DMS53 (cell line): ENCODE measurements at regions not wholly inside any gene's neighbourhood (a gene's known extent, or its start where the extent isn't known, plus 50 kb on each side); places are given as distances from the start of the nearest gene placed in this dataset.
A peak's percentile ranks its signal among the peaks of the same experiment; 100 is the strongest.

Experiments
- DNase-seq: peaks from one replicate; lab custom pipeline; 2025; lab: John Stamatoyannopoulos, UW

DNA sequence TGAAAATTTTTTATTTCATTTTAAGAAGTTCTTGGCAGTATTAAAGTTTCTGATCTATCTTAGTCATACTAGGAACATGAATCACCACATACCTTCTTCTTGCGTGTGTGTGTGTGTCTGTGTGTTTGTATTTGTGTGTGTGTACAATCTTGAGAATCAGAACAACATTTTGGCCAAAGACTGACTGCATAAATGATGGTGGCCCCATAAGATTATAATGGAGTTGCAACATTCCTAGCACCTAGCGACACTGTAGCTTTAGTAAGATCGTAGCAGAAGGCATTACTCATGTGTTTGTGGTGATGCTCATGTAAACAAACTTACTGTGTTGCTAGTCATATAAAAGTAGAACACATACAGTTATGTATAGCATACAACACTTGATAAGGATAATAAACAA, 205.4 kb downstream of the FAM76B start:
- no peak for DNase-seq

DNA sequence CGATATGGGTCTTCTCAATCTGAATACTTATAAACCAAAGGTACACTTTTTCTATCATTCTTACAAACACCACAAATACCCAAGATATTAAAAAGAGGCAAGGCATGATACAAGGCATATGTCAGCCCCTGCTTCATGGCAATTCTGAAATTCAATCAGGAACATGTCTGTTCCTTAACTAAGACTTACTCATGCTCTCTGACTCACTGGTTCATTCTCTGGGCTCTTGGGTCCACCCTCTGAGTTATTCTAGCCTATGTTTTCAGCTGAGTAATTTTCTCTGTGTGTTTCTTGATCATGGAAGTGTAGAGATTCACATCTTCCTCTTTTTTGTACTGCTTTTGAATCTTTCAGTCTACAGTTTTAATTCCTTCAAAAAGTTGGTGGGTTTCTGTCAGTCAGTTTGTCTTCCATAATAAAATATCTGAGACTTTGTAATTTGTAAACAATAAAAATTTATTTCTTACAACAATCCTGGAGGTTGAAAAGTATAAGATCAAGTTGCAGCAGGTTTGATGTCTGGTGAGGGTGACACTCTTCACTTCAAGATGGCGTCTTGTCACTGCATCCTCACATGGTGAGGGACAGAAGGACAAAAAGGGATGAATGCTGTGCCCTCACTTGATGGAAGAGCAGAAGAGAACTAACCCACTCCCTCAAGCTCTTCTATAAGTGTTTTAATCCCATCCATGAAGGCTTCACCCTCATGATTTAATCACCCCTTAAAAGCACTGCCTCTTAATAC, 211.7 kb downstream of the FAM76B start:
- peak; percentile 57 for DNase-seq

DNA sequence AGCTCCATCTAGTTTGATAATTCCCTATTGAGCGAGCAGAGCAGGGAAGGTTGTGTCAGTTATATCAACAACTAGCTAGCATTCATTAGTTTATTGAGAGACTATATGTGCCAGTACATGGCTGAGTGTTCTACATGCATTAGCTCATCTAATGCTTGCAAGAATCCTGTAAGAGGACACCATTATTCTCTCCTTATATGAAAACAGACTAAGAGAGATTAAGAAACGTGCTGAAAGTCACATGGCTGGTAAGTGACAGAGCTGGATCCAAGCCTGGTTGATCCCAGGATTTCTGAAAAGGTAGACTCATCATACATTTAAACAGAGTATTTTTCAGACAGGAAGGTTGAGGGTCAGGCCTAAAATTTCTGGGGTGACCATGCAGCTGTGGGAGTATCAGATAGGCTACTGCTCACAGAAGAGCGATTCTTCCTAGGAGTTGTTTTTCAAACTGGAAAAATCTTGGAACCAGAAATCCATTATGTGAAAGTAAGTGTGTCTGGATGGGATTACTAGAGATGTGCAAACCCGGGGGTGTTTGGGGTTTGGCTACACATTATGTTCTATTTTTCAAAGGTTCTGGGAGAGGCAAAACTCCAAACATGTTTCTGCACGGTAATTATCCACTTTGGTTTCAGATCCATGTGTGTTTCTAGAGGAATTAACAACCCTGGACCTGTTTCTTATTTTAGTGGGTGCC, 213.3 kb downstream of the FAM76B start:
- DNase-seq = no peak

DNA sequence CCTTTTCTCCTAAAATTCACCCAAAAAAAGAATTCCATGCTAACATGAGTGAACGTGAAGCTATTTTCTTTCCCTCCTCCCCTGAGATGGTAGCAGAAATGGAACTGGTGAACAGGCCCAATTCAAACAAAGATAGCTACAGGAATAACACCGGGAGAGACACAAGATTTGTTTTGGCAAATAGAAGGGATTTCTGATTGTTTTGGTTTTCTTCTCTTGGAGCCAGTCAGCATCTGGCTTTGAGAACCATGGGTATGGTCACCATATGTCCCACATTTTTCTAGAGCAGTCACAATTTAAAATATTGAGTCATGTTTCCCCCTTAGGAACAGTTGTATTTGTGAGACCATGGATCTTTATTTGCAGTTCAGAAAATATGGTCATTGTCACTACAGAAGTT, 214.1 kb downstream of the FAM76B start:
- no peak for DNase-seq

DNA sequence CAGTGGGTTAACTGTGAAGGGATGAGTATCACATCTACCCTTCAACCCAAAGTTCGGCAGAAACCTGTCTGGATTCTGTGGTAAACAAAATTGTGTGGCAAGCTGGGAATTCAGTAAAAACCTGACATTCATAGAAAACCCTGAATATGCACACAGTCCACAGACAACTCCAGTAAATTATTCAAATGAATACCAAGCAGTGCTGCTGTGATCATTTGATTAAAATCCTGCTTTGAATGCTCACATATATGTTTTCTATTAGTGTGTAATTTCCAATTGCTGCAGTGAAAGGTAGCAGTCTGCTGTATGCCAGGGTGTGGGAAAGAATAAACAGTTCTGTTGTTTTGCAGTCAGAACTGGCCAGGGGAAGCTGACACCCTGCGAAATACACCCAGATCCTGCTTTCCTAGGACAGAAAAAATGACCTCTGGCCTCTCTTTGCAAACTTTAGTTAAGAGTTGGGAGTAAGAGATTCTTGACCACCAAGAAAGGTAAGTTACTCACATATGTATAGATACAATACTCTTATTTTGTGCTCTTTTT, 217.8 kb downstream of the FAM76B start:
- no peak for DNase-seq

DNA sequence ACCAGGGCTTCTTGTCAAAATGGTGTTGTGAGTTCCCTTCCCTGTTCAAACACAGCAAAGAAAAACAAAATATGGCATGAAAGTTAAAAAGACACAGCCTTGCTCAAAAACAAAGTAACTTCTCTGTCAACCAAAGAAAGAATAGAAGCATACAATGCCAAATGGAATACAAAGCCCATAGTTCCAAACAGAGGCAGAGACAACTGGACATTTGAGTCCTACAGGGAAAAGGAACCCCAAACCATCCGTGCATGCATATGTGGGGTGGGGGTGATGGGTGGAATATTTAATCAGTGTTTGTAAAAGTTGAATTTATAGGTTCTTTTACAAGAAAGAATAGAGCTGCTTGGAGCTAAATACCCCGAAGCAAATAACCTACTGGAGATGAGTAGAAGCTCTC, 218.7 kb downstream of the FAM76B start:
- no peak for DNase-seq

DNA sequence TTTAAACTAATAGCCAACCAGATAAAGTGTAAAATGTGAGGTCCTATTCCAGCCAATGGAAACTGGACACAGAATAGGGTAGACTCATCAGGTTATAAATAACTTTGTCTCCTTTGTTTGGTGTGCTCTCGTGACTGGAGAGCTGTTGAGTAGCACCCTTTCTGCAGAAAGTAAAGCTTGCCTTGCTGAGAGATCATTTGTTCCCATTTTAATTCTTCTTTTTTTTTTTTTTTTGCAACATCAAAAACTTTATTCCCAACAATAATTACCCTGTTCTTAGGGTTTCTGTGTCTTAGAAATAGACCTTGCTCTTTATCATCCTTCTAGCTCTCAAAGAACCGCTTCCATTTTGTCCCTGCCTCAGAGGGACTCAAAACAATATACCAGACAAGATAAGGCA, 220.4 kb downstream of the FAM76B start:
- no peak for DNase-seq

DNA sequence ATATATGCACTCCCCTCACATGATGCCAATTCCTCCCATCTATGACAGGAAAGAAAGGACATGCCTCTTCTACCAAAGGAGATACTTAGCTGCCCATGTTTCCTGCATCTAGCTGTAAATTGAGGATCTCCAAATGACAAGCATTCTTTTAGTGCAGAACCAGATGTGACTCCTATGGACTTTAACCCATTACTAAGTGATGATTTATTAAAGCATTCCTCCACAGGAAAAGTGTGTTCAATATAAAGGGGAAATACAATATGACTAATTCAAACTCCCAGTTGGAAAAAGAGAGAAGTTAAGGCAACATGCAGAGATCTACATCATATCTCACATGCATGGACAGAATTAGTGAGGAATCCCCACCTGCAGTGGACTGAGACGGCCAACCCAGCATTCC, 221.3 kb downstream of the FAM76B start:
- no peak for DNase-seq

DNA sequence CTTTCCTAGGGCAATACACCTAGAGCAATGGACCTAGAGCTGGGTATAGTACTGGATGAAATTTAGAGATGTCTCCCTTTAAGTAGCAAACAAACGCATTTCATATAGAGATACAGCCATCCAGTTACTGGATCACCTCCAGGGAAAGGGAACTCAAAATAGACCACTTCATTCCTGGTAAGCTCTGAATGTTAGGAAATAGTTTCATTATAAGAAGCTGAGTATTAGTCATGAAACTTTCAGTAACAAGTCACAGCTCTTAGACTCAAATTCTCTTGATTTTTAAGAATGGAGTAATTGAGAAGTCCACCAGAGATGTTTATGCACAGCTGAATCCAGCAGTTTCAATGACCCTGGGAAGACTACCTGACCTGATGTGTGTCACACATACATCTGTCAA, 221.9 kb downstream of the FAM76B start:
- no peak for DNase-seq

DNA sequence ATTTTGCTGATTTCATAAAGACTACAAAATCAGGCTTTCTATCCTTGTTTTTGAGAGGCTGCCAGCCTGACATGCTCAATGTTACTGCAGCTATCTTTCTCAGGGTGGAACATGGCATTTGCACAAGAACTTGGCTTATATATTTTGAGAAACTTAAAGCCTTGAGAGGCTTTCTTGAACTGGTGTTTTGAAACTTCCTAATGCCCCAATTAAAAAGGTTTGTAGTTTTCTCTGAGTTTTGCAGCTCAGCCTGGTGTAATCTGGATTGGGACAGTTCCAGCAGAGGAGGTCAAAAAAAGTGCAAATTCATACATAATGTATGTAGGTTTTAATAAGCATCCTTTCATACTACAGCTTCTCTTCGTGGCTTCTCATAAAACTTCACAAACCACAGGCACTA, 223.4 kb downstream of the FAM76B start:
- DNase-seq = no peak

DNA sequence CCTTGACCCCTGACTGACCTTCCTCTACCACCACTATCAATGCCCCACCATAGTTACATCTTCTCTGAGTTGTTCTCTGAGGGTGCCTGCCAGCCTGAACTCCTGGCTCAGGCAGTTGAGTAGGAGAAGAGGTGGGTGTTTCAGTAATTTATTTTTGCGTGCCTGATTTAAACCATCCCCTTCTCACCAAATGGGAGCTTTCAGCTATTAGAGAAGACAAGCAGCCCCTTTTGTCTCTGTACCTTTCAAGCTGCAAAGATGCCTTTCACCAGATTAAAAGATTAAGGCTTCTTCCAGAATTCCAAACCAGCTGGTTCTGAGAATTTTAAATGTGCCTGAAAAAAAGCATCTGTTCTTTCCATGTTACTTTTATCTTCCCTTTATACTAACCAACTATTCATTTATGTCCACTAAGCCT, 223.8 kb downstream of the FAM76B start:
- DNase-seq = no peak

DNA sequence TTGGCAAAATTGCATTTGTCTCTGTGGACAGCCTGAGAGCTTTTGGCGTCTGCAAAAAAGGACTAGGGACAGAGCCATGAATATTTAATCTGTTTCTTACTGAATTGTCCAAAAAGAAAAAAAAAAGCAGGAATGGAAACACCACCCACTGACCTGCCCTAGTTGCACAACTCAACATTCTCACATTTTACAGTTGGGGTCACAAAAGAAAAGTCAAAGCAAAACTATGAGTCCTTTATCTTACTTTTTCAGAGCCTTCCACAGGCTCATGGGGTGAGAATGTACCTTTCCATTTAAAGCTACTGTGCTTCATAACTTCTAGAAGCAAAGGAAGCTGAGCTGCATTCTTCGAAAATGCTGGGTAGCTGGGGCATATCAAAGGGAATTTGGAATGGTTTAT, 225.7 kb downstream of the FAM76B start:
- no peak for DNase-seq

DNA sequence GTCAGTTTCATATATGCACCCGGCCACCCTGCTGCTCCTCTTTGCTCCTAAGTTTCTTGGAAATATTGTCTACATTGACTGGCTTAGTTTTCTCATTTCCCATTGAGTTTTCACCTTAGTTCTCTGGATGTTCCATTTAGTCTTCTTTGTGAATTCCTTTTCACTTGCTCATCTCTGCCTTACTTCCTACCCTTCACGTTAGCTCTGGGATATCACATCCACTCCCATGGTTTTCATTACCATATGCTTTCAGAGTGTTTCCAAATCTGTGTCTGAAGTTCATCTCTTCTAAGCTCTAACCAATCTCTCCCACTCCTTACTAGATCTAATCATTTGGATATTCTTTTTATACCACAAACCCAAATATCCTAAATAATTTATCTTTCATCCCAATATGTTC, 226.4 kb downstream of the FAM76B start:
- DNase-seq = no peak

DNA sequence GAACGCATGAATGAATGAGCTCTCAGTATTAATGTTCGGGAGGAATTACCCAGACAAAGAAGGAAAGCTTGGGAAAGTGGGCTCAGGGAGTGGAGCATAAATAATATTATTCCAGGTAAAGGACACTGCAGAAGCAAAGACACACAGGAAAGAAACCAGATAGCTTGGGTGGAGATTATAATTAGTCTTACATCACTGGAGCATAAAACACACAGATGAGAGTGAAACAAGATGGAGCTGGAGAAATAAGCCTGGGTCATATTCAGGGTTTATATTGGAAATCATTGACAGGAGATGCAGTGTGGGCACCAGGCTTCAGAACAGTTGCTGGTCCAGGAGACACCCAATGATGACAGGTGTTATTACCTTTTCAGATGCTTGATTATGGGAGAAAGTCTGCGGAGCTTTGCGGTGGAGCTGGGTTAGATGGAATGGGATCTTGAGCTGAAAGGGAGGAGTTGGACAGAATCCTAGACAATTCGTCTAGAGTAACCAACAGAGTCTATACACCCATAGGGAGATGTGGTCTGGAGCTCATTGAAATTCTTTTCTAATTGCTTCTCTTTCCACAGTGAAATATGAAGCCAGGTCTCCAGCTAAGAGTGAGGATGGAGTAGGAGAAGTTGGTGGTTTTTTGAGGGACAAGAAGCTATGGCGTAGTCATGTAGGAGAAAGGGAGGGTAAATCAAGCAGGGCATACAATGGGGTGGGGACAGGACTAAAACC, 227.2 kb downstream of the FAM76B start:
- DNase-seq = no peak

DNA sequence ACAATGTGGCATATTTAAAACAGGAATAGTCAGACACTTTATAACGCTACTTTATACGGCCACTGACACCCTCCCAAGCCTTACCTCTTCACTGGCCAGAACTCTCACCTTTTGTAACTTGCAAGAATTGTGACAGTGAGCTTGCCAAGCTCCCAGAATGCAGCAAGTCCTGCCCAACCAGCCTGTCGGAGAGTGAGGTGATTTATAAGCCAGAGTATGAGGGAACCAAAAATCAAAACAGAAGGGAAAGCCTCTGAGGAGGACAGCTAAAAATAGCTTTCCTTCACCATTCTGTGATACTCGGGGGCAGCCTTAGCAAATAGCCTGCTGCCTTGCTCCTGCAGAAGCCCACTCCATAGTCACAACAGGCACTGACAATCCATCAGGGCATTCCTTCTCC, 229.7 kb downstream of the FAM76B start:
- DNase-seq = no peak

DNA sequence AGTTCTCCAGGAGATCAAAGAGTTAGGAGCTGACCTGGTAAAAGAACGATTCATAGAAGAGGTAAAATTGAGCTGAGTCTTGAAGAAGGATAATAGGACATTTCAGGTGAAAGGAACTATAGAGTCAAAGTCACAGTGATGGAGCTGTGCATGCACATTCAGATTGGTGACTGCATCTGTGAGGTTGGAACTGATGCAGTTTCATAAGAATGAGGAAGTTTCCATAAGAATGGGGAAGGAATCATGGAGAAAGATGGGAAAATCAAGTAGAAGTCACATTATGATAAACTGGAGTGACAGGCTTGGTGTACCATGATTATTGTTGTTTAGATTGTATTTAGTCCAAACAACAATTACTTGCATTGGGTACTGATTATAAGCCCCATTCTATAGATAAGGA, 232.2 kb downstream of the FAM76B start:
- no peak for DNase-seq

DNA sequence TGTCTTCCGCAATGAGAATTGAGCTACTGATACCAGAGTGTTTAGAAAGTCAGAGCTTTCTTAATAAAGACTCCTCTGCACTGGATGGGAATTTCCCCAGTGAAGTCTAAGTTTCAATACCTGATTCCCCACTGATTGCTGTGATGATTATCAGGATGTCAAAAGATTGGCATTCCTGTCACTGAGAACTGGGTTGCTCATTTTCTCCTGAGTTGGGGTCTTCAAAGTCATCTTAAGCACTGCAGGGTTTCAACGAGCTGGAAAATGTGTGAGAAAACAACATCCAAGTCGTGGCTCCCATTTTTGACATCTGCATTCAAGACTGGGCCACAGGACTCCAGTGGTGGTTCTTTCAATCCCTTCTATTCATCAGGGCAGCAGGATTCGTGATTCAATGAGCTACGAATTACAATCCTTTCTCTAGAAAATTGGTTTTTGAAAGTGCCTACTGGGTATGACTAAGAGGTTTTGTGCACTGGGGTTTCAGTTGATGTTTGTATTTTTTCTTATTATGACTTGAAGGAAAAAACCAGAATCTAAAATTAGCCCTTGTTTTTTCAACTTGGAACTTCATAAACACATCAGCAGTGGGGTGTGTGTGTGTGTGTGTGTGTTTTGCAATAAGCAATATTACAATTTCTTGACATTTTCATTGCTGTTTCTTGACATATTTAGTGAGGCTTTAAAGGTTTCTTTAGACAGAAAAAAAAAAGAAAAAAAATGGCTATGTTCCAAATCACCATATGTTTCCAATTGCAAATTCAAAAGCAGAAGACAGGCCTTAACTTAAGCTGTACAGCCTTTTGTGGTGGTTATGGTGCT, 233.0 kb downstream of the FAM76B start:
- DNase-seq = no peak

DNA sequence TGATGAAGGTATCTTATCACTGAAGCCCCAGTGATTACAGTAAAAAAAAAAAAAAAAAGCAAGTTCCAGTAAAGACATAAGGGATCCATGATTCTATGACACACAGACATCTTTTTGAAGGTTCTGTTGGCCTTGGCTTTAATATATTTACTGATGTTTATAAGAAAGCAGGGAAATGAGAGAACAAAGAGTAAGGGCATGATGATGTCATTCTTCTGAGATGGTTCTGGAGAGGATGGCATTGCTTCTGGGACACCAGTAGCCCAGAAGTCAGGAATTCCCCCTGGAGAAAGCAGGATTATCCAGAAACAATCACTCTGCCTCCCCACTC, 233.6 kb downstream of the FAM76B start:
- DNase-seq = no peak

DNA sequence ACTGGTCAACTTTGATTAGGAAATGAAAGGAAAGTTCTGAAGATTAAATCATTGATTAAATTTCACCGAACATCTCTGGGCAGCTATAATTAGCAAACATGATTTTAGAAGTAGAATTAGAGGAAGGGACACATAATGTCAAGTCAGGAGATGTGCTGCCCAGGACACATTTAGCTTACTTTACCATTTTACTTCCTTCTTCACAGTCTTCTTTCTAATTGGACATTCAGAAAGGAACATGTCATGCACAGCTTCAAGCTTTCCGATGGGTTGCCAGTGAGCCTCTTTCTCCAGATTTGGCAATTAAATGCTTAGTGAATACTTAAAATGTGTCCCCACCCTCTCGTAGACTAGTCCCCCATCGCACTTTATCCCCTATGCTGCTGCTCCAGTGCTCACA, 234.7 kb downstream of the FAM76B start:
- no peak for DNase-seq

DNA sequence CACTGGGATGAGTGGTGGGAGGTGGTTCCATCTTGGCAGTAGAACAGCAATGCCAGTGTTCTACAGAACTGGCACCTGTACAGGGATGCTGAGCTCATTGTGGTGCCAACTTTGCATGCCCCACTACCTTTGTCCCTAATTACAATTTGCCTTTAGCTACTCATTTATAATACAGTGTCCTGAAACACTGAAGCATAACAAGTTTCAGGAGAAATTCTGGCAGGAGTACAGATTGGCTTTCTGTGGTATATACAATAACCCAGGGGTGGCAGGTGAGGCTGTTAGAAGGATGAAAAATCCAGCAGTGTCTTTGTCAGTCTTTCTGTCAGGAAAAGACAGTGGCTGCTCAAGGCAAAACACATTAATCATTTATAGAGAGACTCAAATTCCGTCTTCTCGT, 240.3 kb downstream of the FAM76B start:
- no peak for DNase-seq

DNA sequence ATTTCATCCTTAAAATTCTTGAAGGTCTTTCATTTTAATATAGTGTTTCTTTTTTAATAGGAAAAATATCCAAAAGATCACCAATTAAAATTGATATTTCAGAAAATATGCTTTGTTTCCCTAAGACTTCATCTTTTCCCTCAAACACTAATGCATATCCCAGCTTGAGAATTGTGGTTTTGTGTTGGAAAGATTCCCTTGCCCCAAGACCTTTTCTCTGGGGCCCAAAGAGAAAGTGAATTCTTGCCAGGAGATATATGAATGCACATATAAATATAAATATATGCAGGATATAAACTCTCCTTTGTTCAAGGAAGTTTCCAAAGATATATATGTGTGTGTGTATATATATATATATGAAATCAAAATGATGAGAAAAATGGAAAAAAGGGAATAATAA, 241.2 kb downstream of the FAM76B start:
- no peak for DNase-seq

DNA sequence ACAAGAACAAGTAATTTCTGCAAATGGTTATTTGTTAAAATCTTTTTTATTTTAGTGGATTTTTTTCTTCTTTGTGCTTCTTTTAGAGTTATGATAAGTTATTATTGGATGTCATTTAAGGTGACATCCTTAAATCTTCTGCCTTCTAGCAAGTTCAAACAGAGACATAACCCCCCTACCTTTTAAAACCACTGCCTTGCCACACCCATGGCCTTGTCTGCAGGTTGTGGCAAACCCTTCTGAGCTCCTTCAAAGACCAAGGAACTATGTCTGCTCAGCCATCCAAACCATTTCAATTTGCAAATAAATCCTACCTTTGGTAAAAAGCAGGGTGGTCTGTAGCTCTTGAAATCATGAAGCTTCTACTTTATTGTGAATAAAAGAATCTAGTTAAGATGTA, 241.6 kb downstream of the FAM76B start:
- no peak for DNase-seq
